ENCODE measurements at regions not wholly inside any gene's neighbourhood (a gene's known extent, or its start where the extent isn't known, plus 50 kb on each side); places are given as distances from the start of the nearest gene placed in this dataset.
A peak's percentile ranks its signal among the peaks of the same experiment; 100 is the strongest.

- no peaks in the 10 kb centered on the region for H3K27me3 ChIP-seq (ENCODE audit: insufficient read depth, low read depth, low read length)
- peak overlapping the region; percentile 63 for H3K27ac ChIP-seq (ENCODE audit: low read length)
- no peaks in the 10 kb centered on the region for H3K79me2 ChIP-seq (replicated peaks; ENCODE audit: insufficient read depth, low read length)
- H4K20me1 ChIP-seq (ENCODE audit: insufficient read depth): no peaks in the 10 kb centered on the region
- H3F3A ChIP-seq (ENCODE audit: insufficient read depth, low read length, poor library complexity, severe bottlenecking): no peaks in the 10 kb centered on the region
- peak overlapping the region; percentile 36 for H3K9ac ChIP-seq (ENCODE audit: low read length)
- TF ChIP-seq POLR2AphosphoS5 (IDR thresholded peaks at IDR 0.05) (peak; percentile 41), EZH2 (IDR thresholded peaks at IDR 0.05; ENCODE audit: borderline replicate concordance, insufficient read depth, low read length, poor library complexity, severe bottlenecking) (no peak), TAF1 (IDR thresholded peaks at IDR 0.05; ENCODE audit: low read depth) (no peak), MXI1 (conservative IDR thresholded peaks at IDR 0.05; ENCODE audit: poor library complexity, severe bottlenecking) (no peak)
- H3K9me2 ChIP-seq (ENCODE audit: insufficient read depth, low read length): no peaks in the 10 kb centered on the region
- H3K4me2 ChIP-seq (ENCODE audit: low read length): no peak overlapping the region
- no peaks in the 10 kb centered on the region for H3K36me3 ChIP-seq (ENCODE audit: insufficient read depth, low read length)
- no peaks in the 10 kb centered on the region for H3K9me3 ChIP-seq (ENCODE audit: low read length)
- H2AFZ ChIP-seq (ENCODE audit: low read depth, low read length): peak overlapping the region; percentile 17
- peak overlapping the region; percentile 4 for H3K4me3 ChIP-seq (ENCODE audit: low read length)
Observed at GRCh38 chr16:56102183-56102686, 89.1 kb upstream of the GNAO1 start.

- H3K27ac ChIP-seq (ENCODE audit: low read length): peak overlapping the region; percentile 63
- H2AFZ ChIP-seq (ENCODE audit: low read depth, low read length): no peak overlapping the region
- H3K9ac ChIP-seq (ENCODE audit: low read length): peak overlapping the region; percentile 36
- H3K4me3 ChIP-seq (ENCODE audit: low read length): no peak overlapping the region
- no peaks in the 10 kb centered on the region for H4K20me1 ChIP-seq (ENCODE audit: insufficient read depth)
- no peaks in the 10 kb centered on the region for H3F3A ChIP-seq (ENCODE audit: insufficient read depth, low read length, poor library complexity, severe bottlenecking)
- H3K27me3 ChIP-seq (ENCODE audit: insufficient read depth, low read depth, low read length): no peaks in the 10 kb centered on the region
- no peaks in the 10 kb centered on the region for H3K9me2 ChIP-seq (ENCODE audit: insufficient read depth, low read length)
- H3K9me3 ChIP-seq (ENCODE audit: low read length): no peaks in the 10 kb centered on the region
- TF ChIP-seq RAD21 (conservative IDR thresholded peaks at IDR 0.05) (no peak), CTCF (IDR thresholded peaks at IDR 0.05; ENCODE audit: poor library complexity, severe bottlenecking) (no peak), EZH2 (IDR thresholded peaks at IDR 0.05; ENCODE audit: borderline replicate concordance, insufficient read depth, low read length, poor library complexity, severe bottlenecking) (no peak), TAF1 (IDR thresholded peaks at IDR 0.05; ENCODE audit: low read depth) (no peak), EP300 (conservative IDR thresholded peaks at IDR 0.05; ENCODE audit: poor library complexity, severe bottlenecking) (no peak), SMC3 (conservative IDR thresholded peaks at IDR 0.05; ENCODE audit: poor library complexity) (no peak), MXI1 (conservative IDR thresholded peaks at IDR 0.05; ENCODE audit: poor library complexity, severe bottlenecking) (no peak), POLR2AphosphoS5 (IDR thresholded peaks at IDR 0.05) (no peak), REST (IDR thresholded peaks at IDR 0.05; ENCODE audit: borderline replicate concordance) (no peak)
- no peak overlapping the region for H3K4me2 ChIP-seq (ENCODE audit: low read length)
- H3K79me2 ChIP-seq (replicated peaks; ENCODE audit: insufficient read depth, low read length): no peaks in the 10 kb centered on the region
- H3K36me3 ChIP-seq (ENCODE audit: insufficient read depth, low read length): no peaks in the 10 kb centered on the region
Observed at GRCh38 chr16:56101480-56101879, 89.8 kb upstream of the GNAO1 start.

Measured in neural cell (in vitro differentiated cells).